ELR (cell line): ENCODE measurements at regions not wholly inside any gene's neighbourhood (a gene's known extent, or its start where the extent isn't known, plus 50 kb on each side); places are given as distances from the start of the nearest gene placed in this dataset.

Experiments used
- DNase-seq: peaks from one replicate; pipeline ENCODE4 v3.0.0-alpha.2; 2015; ENCODE audit warnings: low read depth

DNA sequence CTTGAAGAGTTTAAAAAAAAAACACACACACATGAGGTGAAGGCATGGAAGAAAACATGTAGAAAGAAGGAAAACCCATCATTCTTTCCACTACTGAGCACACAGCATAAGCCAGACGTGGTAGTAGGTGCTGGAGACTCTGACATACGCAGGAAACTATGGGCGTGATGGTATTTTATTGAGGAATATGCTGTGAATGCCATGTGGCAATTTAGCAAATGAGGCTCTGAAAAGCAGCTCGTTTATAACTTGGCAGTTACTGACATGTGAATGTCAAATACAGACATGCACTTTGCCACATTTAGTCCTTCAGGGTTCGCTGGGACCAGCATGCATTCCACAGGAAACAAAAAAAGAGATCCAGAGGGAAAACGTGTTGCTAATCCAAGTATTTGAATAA, 74.3 kb upstream of the IFNAR2 start:
- no peak for DNase-seq

DNA sequence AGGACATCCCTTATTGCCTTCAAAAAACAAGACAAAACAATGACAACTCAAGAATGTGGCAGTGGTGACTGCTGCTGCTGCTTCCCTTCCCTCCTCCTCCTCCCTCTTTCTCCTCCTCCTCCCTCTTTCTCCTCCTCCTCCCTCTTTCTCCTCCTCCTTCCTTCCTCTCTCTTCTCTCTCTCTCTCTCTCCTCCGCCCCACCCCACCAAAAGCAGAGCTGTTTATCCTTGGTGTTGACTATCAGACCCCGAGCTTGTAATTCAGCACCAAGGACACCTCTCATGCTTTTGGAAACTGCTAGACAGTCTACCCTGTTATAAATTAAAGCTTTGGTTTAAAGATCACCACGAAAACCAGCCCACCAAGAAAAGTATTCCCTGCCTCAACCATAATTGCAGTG, 72.4 kb upstream of the IFNAR2 start:
- no peak for DNase-seq

DNA sequence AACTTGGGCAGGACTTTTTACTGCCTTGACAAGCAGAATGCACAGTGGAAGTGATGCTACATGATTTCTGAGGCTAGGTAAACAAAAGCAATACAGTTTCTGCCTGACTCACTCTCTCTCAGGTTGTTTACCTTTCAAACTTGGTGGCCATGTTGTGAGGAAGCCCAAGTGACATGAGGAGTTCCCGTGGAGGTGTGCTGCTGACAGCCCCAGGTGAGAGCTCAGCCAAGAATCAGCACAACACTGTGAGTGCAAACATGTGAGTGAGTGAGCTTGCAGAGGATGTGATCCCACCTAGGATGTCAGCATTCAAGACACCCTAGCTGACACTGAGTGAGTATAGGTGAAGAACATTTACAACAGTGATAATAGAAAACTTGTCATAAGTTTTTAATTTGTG, 71.1 kb upstream of the IFNAR2 start:
- DNase-seq: no peak

DNA sequence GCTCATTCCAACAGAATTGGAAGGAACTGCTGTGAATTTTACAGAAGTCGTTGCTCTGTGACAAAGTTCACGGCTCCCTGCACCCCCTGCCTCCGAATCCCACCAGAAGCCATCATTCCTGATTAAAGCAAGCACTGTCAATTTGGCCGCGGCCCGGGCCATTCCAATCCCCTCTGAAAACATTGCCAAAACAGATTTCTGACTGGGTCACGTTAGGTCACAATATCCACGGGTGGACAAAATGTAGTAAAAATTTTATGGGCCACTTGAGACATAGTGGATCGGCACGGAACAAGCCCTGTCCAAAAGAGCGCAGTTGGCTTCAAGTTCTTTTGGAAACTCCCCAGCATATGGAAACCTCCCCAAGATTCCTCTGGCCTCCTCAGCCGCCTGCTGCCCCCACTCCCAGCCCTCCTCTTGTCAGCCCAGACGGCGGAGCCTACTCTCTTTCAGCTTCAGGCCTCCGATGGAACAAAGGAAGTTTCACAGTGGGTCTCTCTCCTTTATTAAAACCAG, 67.2 kb upstream of the IFNAR2 start:
- no peak for DNase-seq

DNA sequence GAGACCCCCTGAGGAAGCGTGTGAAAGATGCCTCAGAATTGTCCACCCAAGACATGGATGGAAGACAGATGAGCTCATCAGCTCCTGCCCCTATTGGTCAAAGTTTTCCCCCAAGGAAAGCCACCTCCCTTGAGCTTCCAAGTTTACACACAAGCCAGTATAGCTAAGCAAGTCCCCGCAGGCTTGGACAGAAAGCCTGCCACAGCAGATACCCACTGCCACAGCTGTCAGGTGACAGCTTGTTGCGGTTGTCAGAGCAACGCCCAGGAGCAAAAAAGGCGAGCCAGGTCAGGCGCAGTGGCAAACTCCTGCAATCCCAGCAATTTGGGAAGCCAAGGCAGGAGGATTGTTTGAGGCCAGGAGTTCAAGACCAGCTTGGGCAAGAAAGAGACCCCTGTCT, 60.9 kb upstream of the IFNAR2 start:
- DNase-seq: no peak

DNA sequence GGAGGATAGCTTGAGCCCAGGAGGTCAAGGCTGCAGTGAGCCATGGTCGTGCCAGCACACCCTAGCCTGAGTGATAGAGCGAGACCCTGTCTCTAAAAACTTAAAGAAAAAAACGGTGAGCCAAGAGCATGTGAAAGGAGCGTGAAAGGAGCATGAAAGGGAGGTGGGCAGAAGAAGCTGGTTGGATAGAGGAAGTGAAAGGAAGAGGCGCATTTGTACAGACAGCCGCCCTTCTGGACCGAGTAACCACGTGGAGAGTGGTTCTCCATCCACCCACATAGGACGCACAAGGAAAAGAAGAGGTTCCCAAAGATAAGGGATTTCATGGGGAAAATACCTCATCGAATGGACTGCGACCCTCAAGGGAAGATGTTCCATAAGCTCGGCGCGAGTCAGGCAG, 60.4 kb upstream of the IFNAR2 start:
- DNase-seq: no peak

DNA sequence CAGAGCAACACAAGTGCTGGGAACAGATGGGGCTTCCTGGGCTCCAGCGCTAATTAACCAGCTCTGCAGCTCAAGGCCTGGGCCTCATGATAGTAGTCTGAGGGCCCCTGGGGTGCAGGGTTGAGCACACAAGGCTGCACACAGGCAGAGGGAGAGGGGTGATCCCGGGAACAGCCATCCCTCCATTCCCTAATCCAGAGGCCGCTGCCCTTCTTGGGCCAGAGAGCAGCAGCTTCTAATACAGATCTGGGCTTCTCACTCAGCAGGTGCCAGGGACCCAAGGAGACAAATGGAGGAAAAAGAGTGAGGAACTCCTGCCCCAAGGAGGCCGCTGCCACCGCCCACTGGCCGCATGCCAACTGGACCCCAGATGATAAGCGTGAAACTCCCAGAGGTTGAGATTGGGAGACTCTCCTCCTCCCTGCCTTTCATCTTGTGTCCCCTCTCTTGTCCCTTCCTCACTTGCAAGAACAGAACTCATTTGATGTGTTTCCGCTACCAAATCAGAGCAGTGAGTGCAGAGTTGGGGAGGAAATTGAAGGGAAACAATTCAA, 58.0 kb upstream of the IFNAR2 start:
- no peak for DNase-seq

DNA sequence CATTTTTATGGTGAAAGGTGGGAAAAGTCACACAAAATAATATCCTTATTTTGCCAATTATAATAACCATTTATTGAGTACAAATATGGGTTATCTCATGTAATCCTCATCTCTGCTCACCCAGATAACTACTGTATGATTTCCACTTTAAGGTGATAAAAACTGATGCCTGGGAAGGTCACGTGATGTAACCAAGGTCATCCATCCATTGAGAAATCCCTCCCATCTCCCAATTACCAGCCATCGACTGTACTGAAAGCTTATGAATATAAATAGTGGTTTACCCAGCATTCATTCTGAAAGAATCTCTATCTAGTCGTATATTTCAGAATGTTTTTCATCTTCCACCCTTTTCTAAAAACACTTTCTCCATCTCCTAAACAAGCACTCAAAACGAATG, 55.0 kb upstream of the IFNAR2 start:
- DNase-seq: no peak
